Common myeloid progenitor, CD34-positive (primary cell): ENCODE measurements at regions not wholly inside any gene's neighbourhood (a gene's known extent, or its start where the extent isn't known, plus 50 kb on each side); places are given as distances from the start of the nearest gene placed in this dataset.
"Not testable (repeated sequence)": the region's sequence is repeated elsewhere in the genome, so short reads cannot be mapped to it uniquely, and the experiment has no call there.

Experiments
- CTCF ChIA-PET: fragments of 350-600 bp; sonication (Branson Sonifier 250); formaldehyde crosslinking; loops from one replicate; lab custom pipeline; 2021; ENCODE audit warnings: antibody characterized with exemption; lab: Charles Lee
- POLR2A ChIA-PET: fragments of 350-600 bp; sonication (Branson Sonifier 250); formaldehyde crosslinking; loops from one replicate; lab custom pipeline; 2021; ENCODE audit warnings: antibody characterized with exemption; lab: Charles Lee
- DNase-seq, 3 donors: peaks; one replicate each; pipeline versions ENCODE4 v3.0.0 to v3.0.0-alpha.2; 2013
- H3K27ac ChIP-seq, 2 experiments: 1 replicate in 1 of 2; 2 replicates in 1 of 2; pipeline ENCODE4 v1.7.0; 2013; ENCODE audit warnings: inconsistent platforms in 2 of 2, low read length in 2 of 2, mild to moderate bottlenecking in 2 of 2, low read depth in 1 of 2, moderate library complexity in 1 of 2; ENCODE audit not compliant: severe bottlenecking in 2 of 2, insufficient read depth in 1 of 2, poor library complexity in 1 of 2
- H3K27me3 ChIP-seq, 5 experiments: replicated peaks in 2 of 5; 1 replicate in 3 of 5; 2 replicates in 2 of 5; pipeline versions ENCODE4 v1.6.1 to v1.7.0; 2013; ENCODE audit warnings: low read length in 4 of 5, mild to moderate bottlenecking in 2 of 5, moderate library complexity in 2 of 5, inconsistent platforms in 1 of 5; ENCODE audit not compliant: insufficient read depth in 5 of 5, control insufficient read depth in 4 of 5
- H3K36me3 ChIP-seq, 4 experiments: 1 replicate in 2 of 4; 2 replicates in 2 of 4; pipeline versions ENCODE4 v1.6.1 to v1.7.0; 2013; ENCODE audit warnings: low read length in 3 of 4, control low read depth in 1 of 4, mild to moderate bottlenecking in 1 of 4; ENCODE audit not compliant: control insufficient read depth in 4 of 4, insufficient read depth in 4 of 4
- H3K4me1 ChIP-seq, 4 experiments: 1 replicate in 3 of 4; 2 replicates in 1 of 4; pipeline versions ENCODE4 v1.6.1 to v1.7.1; 2013; ENCODE audit warnings: low read length in 3 of 4, mild to moderate bottlenecking in 3 of 4, control low read depth in 1 of 4, inconsistent platforms in 1 of 4, moderate library complexity in 1 of 4; ENCODE audit not compliant: control insufficient read depth in 4 of 4, insufficient read depth in 4 of 4; ENCODE audit errors: control extremely low read depth in 1 of 4
- H3K4me3 ChIP-seq, 7 experiments: 1 replicate in 4 of 7; 2 replicates in 3 of 7; pipeline versions ENCODE4 v1.5.1 to v1.7.0; 2013; ENCODE audit warnings: mild to moderate bottlenecking in 7 of 7, low read length in 6 of 7, moderate library complexity in 6 of 7, inconsistent platforms in 2 of 7, low read depth in 2 of 7, control low read depth in 1 of 7; ENCODE audit not compliant: insufficient read depth in 4 of 7, control insufficient read depth in 1 of 7; ENCODE audit errors: extremely low read depth in 1 of 7
- H3K9me3 ChIP-seq, 5 experiments: 1 replicate in 4 of 5; 2 replicates in 1 of 5; pipeline versions ENCODE4 v1.6.1 to v1.7.1; 2013; ENCODE audit warnings: low read length in 4 of 5, mild to moderate bottlenecking in 2 of 5, inconsistent platforms in 1 of 5, low read depth in 1 of 5, moderate library complexity in 1 of 5; ENCODE audit not compliant: control insufficient read depth in 4 of 5, insufficient read depth in 2 of 5; ENCODE audit errors: control extremely low read depth in 1 of 5
- WGBS: methylation state at CpG from one replicate; pipeline ENCODE4 v1.1.5; 2013; ENCODE audit not compliant: insufficient coverage; 5-methylcytosine and 5-hydroxymethylcytosine counted together

DNA sequence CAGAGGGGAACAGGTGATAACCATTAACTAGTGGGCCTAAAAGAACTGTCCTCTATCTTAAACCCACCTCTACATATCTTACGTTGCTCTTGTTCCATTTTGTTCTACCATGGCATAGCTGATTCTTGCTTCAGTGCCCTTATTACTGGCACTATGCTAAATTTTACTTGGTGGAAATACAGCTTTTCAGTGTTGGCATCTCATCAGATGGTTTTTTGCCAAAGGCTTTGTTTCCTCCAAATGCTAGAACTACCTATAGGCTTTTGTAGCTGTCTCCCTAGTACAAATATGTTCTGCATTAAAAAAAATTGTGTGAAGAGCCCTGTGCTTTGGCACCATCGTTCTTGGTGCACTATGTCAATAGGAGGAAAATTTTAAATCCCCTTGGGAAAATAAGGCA lies 145.0 kb upstream of the ZBTB20 start:
- Histone ChIP-seq H3K27me3 (no peaks in the 10 kb centered on the region), H3K36me3 (no peaks in the 10 kb centered on the region), H3K4me1 (no peaks in the 10 kb centered on the region), H3K9me3 (no peaks in the 10 kb centered on the region), H3K4me3 (no peak overlapping the region), H3K27ac (no peak overlapping the region)
- no peak for DNase-seq
- POLR2A ChIA-PET = no interaction called here
- CTCF ChIA-PET = no interaction called here
- WGBS = 100% methylated on average over 1 of the region's 2 CpGs

- H3K36me3 ChIP-seq = no peaks in the 10 kb centered on the region
- H3K9me3 ChIP-seq = peaks cover 0 to 1% (median 0%) of the 10 kb centered on the region in 5 experiments
- no peaks in the 10 kb centered on the region for H3K4me1 ChIP-seq
- DNase-seq = no peak
- no peaks in the 10 kb centered on the region for H3K27me3 ChIP-seq
- H3K27ac ChIP-seq = no peak overlapping the region
- WGBS = no CpG with 5 or more reads among the region's 2 CpGs
- POLR2A ChIA-PET = no interaction called here
- no peak overlapping the region for H3K4me3 ChIP-seq
- CTCF ChIA-PET = no interaction called here
Measured at GRCh38 chr3:115292677-115293165, 145.6 kb upstream of the ZBTB20 start.

- Histone ChIP-seq H3K27me3 (no peaks in the 10 kb centered on the region), H3K9me3 (peaks cover 0 to 1% (median 0%) of the 10 kb centered on the region in 5 experiments), H3K27ac (no peak overlapping the region), H3K4me3 (no peak overlapping the region), H3K36me3 (no peaks in the 10 kb centered on the region), H3K4me1 (no peaks in the 10 kb centered on the region)
- no CpG with 5 or more reads among the region's 1 CpG for WGBS
- POLR2A ChIA-PET = no interaction called here
- no peak for DNase-seq
- CTCF ChIA-PET = no interaction called here
Measured at GRCh38 chr3:115293321-115293720, 146.2 kb upstream of the ZBTB20 start.

- ChIA-PET POLR2A (no interaction called here), CTCF (no interaction called here)
- no peak for DNase-seq
- Histone ChIP-seq H3K9me3 (peaks cover 0 to 1% (median 0%) of the 10 kb centered on the region in 5 experiments), H3K27me3 (no peaks in the 10 kb centered on the region), H3K27ac (no peak overlapping the region), H3K4me3 (no peak overlapping the region), H3K4me1 (no peaks in the 10 kb centered on the region), H3K36me3 (no peaks in the 10 kb centered on the region)
- WGBS = 100% methylated on average over 3 of the region's 4 CpGs
Measured at GRCh38 chr3:115301364-115301860, 154.3 kb upstream of the ZBTB20 start.

DNA sequence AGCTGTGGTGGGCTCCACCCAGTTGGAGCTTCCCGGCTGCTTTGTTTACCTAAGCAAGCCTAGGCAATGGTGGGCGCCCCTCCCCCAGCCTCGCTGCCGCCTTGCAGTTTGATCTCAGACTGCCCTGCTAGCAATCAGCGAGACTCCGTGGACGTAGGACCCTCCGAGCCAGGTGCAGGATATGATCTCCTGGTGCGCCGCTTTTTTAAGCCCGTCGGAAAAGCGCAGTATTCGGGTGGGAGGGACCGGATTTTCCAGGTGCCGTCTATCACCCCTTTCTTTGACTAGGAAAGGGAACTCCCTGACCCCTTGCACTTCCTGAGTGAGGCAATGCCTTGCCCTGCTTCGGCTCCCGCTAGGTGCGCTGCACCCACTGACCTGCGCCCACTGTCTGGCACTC lies 170.9 kb upstream of the ZBTB20 start:
- H3K4me3 ChIP-seq, H3K4me1 ChIP-seq, DNase-seq, H3K9me3 ChIP-seq, H3K27ac ChIP-seq, CTCF ChIA-PET, POLR2A ChIA-PET, H3K27me3 ChIP-seq, H3K36me3 ChIP-seq: not testable (repeated sequence)
- WGBS = 87% methylated on average over 19 of the region's 20 CpGs

- H3K27me3 ChIP-seq = no peaks in the 10 kb centered on the region
- WGBS = 100% methylated on average over 3 of the region's 3 CpGs
- DNase-seq = no peak
- no peaks in the 10 kb centered on the region for H3K9me3 ChIP-seq
- ChIA-PET POLR2A (no interaction called here), CTCF (no interaction called here)
- no peaks in the 10 kb centered on the region for H3K36me3 ChIP-seq
- no peak overlapping the region for H3K27ac ChIP-seq
- H3K4me3 ChIP-seq = no peak overlapping the region
- no peaks in the 10 kb centered on the region for H3K4me1 ChIP-seq
Measured at GRCh38 chr3:115321400-115321805, 174.3 kb upstream of the ZBTB20 start.

- H3K4me3 ChIP-seq = no peak overlapping the region
- ChIA-PET CTCF (no interaction called here), POLR2A (no interaction called here)
- no peak overlapping the region for H3K27ac ChIP-seq
- no peak for DNase-seq
- WGBS = 93% methylated on average over 3 of the region's 3 CpGs
- H3K4me1 ChIP-seq = no peaks in the 10 kb centered on the region
- H3K27me3 ChIP-seq = no peaks in the 10 kb centered on the region
- no peaks in the 10 kb centered on the region for H3K36me3 ChIP-seq
- H3K9me3 ChIP-seq = no peaks in the 10 kb centered on the region
Measured at GRCh38 chr3:115322901-115323300, 175.8 kb upstream of the ZBTB20 start.
